Activated naive CD4-positive, alpha-beta T cell treated with anti-CD3 and anti-CD28 coated beads, Interleukin-2, amount 50 U/mL, for 72 hours (primary cell): ENCODE measurements at regions not wholly inside any gene's neighbourhood (a gene's known extent, or its start where the extent isn't known, plus 50 kb on each side); places are given as distances from the start of the nearest gene placed in this dataset.
"Not testable (repeated sequence)": the region's sequence is repeated elsewhere in the genome, so short reads cannot be mapped to it uniquely, and the experiment has no call there.

Source experiments
- ATAC-seq, 2 donors: fragments of 150-1000 bp; cut with Tn5 transposase; 2 replicates each; pipeline ENCODE4 v1.10.0; 2021; ENCODE audit warnings: mild to moderate bottlenecking in 2 of 2, moderate library complexity in 2 of 2
- DNase-seq, 2 donors: peaks; one replicate each; pipeline ENCODE4 v3.0.0; 2021 to 2022; ENCODE audit warnings: low spot score in 2 of 2
- H3K27ac Mint-ChIP-seq, 2 donors: one replicate each; pipeline ENCODE4 v1.8.0; 2022; ENCODE audit warnings: mild to moderate bottlenecking in 2 of 2, mixed read lengths in 2 of 2
- H3K36me3 Mint-ChIP-seq, 2 donors: one replicate each; pipeline ENCODE4 v1.8.0; 2022; ENCODE audit warnings: mixed read lengths in 2 of 2
- H3K9me3 Mint-ChIP-seq, 2 donors: one replicate each; pipeline ENCODE4 v1.8.0; 2022; ENCODE audit warnings: mixed read lengths in 2 of 2

GRCh38 chr14:37707716-37708115 is 112.3 kb downstream of the TTC6 start:
- Mint-ChIP-seq H3K9me3 (peaks cover 0 to 5% of the 10 kb centered on the region in 2 donors), H3K27ac (no peak overlapping the region), H3K36me3 (no peaks in the 10 kb centered on the region)
- DNase-seq (no peak), ATAC-seq (no peak)

DNA sequence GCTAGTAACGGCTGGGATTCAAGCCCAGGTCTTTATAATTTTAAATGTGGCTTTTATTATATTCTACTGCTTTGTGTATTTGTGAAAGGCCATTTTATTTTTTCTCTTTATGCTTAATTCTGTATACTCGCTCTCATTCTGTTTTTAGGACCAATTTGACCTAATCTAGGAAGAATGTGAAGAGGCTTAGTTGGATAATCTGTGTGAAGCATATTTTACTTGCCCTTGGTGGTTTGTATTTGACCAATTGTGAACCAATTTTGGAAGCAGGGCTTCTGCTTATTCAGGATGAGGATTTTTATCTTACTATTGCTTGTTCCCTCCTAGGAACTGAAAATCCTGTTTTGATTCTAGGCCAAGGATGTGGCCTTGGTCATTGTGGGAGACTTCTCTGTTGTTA is 113.1 kb downstream of the TTC6 start:
- no peaks in the 10 kb centered on the region for H3K36me3 Mint-ChIP-seq
- no peak for ATAC-seq
- peaks cover 0 to 5% of the 10 kb centered on the region in 2 donors for H3K9me3 Mint-ChIP-seq
- H3K27ac Mint-ChIP-seq, result no peak overlapping the region
- DNase-seq, result no peak

DNA sequence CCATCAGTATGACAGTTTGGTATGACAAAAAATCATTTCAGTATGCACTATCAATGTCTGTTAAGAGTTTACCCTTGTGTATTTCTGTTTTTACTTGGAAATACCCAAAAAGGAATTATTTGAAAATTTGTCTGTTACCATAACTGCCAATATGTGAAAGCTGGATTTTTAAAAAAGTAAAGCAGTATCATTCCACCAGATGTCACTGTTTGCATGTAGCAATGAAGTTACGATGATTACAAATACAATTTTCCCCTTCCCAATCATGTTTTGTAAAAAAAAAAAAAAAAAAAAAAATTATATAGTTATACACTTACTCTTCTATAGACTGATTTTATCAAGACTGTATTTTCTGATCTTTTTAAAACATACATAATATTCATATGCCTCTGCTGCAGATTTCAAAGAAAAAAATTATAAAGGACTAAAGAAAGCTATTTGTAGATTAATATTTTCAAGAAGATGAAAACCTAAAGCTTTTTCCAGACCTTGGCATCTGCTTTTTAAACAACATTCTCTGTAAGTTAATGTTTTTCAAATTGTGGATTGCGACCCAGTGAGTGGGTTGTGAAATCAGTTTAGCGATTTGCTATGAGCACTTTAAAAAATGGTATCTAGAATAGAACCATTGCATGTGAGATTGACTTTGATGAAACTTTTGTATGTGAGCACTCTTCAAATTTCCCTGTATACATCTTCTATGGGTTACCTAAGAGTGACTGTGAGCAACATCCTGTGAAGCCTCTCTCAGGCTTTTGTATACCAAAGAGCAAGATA is 114.2 kb downstream of the TTC6 start:
- H3K27ac Mint-ChIP-seq, result no peak overlapping the region
- no peak for DNase-seq

DNA sequence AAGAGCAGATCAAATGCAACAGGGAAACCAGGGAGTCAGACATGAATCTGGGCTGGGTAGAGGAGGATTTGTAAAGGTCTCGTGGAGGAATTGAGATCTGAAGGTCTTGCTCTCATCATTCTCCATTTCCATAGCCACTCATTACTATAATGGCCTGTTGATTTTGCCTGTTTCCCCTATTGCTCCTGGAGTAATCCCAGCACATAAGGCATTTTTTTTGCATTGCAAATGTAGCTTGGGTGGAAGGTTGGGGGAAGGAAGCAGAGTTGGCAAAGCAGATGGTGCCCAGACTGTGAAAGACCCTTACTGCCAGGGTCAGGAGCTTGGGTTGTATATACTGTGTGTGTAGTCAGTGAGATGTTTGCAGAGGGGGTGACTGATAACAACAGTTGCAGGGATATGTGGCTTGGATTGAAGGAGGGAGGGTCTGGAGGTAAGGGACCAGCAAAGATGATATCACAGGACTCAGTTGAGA is 116.0 kb downstream of the TTC6 start:
- Mint-ChIP-seq H3K36me3 (no peaks in the 10 kb centered on the region), H3K9me3 (peaks cover 0 to 5% of the 10 kb centered on the region in 2 donors), H3K27ac (no peak overlapping the region)
- ATAC-seq (no peak), DNase-seq (no peak)

More for the DNA sequence above, 114.2 kb downstream of the TTC6 start:
- no peaks in the 10 kb centered on the region for H3K36me3 Mint-ChIP-seq
- ATAC-seq, result no peak
- peaks cover 0 to 5% of the 10 kb centered on the region in 2 donors for H3K9me3 Mint-ChIP-seq

- Mint-ChIP-seq H3K9me3 (peaks cover 0 to 5% of the 10 kb centered on the region in 2 donors), H3K36me3 (no peaks in the 10 kb centered on the region), H3K27ac (no peak overlapping the region)
- DNase-seq, result no peak
- no peak for ATAC-seq
Measured at GRCh38 chr14:37711831-37712475, 116.5 kb downstream of the TTC6 start.

- DNase-seq, H3K27ac Mint-ChIP-seq, ATAC-seq, H3K9me3 Mint-ChIP-seq, H3K36me3 Mint-ChIP-seq: not testable (repeated sequence)
Measured at GRCh38 chr14:37712476-37712860, 117.0 kb downstream of the TTC6 start.

GRCh38 chr14:37712976-37713431 is 117.6 kb downstream of the TTC6 start:
- no peak for DNase-seq
- Mint-ChIP-seq H3K27ac (no peak overlapping the region), H3K36me3 (no peaks in the 10 kb centered on the region), H3K9me3 (peaks cover 0 to 5% of the 10 kb centered on the region in 2 donors)
- ATAC-seq, result no peak

- no peaks in the 10 kb centered on the region for H3K36me3 Mint-ChIP-seq
- no peak overlapping the region for H3K27ac Mint-ChIP-seq
- peaks cover 0 to 3% of the 10 kb centered on the region in 2 donors for H3K9me3 Mint-ChIP-seq
- ATAC-seq, result no peak
- DNase-seq, result no peak
Measured at GRCh38 chr14:37720131-37720530, 124.7 kb downstream of the TTC6 start.

DNA sequence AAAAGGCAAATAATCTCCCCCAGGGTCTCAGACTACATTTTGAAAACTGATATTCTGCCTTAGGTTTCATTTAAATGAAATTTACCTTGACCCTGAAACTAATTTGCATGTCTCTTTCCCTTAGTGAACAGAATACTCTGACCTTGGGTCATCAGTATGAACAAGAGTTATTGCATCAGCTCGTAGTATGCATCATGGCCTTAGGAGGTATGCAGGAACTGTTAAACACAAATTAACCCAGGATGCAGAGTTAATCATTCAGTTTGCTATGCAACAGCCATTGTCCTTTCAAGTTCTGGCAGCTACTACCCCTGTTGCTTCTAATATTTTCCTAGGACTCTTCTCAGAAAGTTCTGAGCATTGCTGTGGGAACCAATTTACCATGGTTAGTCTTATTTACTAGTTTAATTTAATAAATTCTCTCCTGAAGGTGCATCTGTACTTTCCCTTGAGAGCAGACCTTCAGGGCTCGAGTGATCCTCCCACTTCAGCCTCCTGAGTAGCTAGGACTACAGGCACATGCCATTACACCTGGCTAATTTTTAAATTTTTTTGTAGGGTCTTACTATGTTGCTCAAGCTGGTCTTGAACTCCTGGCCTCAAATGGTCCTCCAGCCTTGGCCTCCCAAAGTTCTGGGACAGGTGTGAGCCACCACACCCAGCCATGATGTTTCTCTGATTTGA is 126.7 kb downstream of the TTC6 start:
- no peak overlapping the region for H3K27ac Mint-ChIP-seq
- DNase-seq, result no peak
- no peak for ATAC-seq
- no peaks in the 10 kb centered on the region for H3K36me3 Mint-ChIP-seq
- H3K9me3 Mint-ChIP-seq, result peaks cover 0 to 3% of the 10 kb centered on the region in 2 donors

DNA sequence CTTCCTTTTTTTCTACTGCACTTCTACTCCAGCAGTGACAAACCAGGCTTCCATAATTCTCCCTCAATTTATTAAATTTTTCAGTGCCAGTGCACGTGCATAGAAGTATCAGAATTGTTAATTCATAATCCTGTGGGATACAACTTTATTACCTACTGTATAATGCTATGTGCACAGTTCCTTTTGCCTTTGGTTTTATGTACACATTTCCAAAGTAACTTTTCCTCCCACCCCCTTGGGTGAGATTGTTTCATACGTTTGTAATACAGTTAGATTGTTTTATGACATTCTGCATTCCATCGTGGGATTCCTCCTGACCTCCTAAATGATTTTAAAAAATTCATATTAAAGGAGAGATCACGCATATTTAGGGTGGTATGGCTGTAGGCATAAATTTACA is 128.1 kb downstream of the TTC6 start:
- DNase-seq (no peak), ATAC-seq (no peak)
- H3K36me3 Mint-ChIP-seq, result no peaks in the 10 kb centered on the region
- no peak overlapping the region for H3K27ac Mint-ChIP-seq
- H3K9me3 Mint-ChIP-seq, result peaks cover 0 to 3% of the 10 kb centered on the region in 2 donors

- H3K27ac Mint-ChIP-seq, result no peak overlapping the region
Measured at GRCh38 chr14:37726708-37727107, 131.3 kb downstream of the TTC6 start.

DNA sequence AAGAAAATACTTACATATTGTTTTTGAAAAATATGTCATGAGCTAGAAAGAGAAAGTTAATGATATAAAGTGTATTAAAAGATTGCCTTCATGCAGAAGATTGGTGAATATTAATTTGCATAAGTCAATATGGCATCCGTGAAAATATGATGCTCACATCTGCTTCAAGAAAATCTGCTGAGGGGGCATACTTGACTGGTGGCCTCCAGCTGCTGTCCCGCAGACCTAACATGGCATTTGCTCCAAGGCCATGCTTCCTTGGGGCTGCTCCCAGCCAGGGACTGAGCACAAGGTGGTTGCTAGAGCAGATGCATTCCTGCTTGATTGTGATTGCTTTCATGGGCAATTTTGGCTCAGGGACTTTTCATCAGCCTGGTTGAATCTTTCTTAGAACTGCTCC is 133.8 kb downstream of the TTC6 start:
- Mint-ChIP-seq H3K27ac (no peak overlapping the region), H3K9me3 (peaks cover 0 to 3% of the 10 kb centered on the region in 2 donors), H3K36me3 (no peaks in the 10 kb centered on the region)
- ATAC-seq (no peak), DNase-seq (no peak)

More at GRCh38 chr14:37726708-37727107, 131.3 kb downstream of the TTC6 start:
- DNase-seq (no peak), ATAC-seq (no peak)
- peaks cover 0 to 3% of the 10 kb centered on the region in 2 donors for H3K9me3 Mint-ChIP-seq
- no peaks in the 10 kb centered on the region for H3K36me3 Mint-ChIP-seq

GRCh38 chr14:37731094-37731493 is 135.7 kb downstream of the TTC6 start:
- H3K27ac Mint-ChIP-seq, result no peak overlapping the region
- no peak for DNase-seq
- no peaks in the 10 kb centered on the region for H3K36me3 Mint-ChIP-seq
- H3K9me3 Mint-ChIP-seq, result peaks cover 0 to 3% of the 10 kb centered on the region in 2 donors
- ATAC-seq, result no peak

GRCh38 chr14:37745657-37746056 is 150.2 kb downstream of the TTC6 start:
- DNase-seq (no peak), ATAC-seq (no peak)
- Mint-ChIP-seq H3K36me3 (no peaks in the 10 kb centered on the region), H3K27ac (no peak overlapping the region), H3K9me3 (peaks cover 12 to 15% of the 10 kb centered on the region in 2 donors)

DNA sequence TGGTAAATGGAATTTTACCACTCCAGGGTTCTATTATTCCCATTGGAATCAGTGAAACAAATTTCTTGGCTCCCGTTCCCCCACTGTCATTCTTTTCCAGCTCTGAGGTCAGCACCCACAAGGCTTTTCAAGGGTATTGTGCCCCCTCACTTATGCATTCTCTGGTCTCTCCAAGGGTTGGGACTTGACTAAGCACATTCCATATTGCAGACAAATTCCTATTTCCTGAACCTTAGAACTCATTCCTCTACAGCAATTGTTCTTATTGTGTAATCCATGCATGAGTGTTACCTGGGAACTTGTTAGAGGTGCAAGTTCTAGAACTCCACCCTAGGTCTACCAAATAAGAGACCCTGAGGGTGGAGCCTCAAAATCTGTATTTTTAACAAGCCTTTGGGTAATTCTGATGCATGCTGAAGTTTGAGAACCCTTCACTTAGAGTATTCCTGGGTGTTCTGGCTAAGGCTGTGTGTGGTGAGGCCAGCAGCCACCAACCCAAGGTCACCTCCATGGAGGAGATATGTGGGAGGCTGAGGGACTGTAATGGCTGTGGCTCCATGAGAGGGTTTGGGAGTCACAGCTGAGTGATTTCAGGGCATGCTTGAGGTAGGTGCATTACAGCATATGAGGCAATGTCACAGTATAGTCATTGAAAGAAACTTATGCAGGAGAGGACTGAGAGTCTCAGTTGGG is 150.9 kb downstream of the TTC6 start:
- no peak for ATAC-seq
- Mint-ChIP-seq H3K36me3 (no peaks in the 10 kb centered on the region), H3K9me3 (peaks cover 12 to 15% of the 10 kb centered on the region in 2 donors), H3K27ac (no peak overlapping the region)
- no peak for DNase-seq

DNA sequence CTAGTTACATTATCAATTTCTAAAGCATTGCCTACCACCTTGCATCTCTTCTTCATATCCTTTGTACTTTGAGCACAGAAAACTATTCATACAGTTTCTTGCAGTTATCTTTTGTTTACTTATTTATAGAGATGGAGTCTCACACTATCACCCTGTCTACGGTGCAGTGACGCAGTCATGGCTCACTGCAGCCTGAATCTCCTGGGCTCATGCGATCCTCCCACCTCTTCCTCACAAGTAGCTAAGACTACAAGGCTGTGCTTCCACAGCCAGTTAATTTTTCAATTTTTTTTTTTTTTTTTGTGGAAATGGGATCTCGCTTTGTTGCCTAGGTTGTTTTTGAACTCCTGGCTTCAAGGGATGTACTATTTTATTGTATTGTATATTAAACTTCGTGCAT is 158.0 kb downstream of the TTC6 start:
- Mint-ChIP-seq H3K36me3 (peaks cover 0 to 6% of the 10 kb centered on the region in 2 donors), H3K27ac (no peak overlapping the region), H3K9me3 (peaks cover 7 to 8% of the 10 kb centered on the region in 2 donors)
- DNase-seq (no peak), ATAC-seq (no peak)
